ENCODE measurements at regions not wholly inside any gene's neighbourhood (a gene's known extent, or its start where the extent isn't known, plus 50 kb on each side); places are given as distances from the start of the nearest gene placed in this dataset.
A peak's percentile ranks its signal among the peaks of the same experiment; 100 is the strongest.

GRCh38 chr21:38879912-38880576 is 74.3 kb downstream of the ETS2 start:
- no peak overlapping the region for H3K4me3 ChIP-seq (ENCODE audit: low read depth, low read length)
- DNase-seq (ENCODE audit: low read depth) = no peak
- TF ChIP-seq MAX (IDR thresholded peaks at IDR 0.05; ENCODE audit: low read depth, low read length) (no peak), MYC (IDR thresholded peaks at IDR 0.05; ENCODE audit: low read depth, low read length) (no peak), CTCF (IDR thresholded peaks at IDR 0.05; ENCODE audit: low read depth, low read length) (no peak), POLR2A (IDR thresholded peaks at IDR 0.05; ENCODE audit: extremely low read depth, insufficient read length) (no peak)

GRCh38 chr21:38878379-38879179 is 72.8 kb downstream of the ETS2 start:
- no peak for TF ChIP-seq MYC (IDR thresholded peaks at IDR 0.05; ENCODE audit: low read depth, low read length)
- no peak for TF ChIP-seq CTCF (IDR thresholded peaks at IDR 0.05; ENCODE audit: low read depth, low read length)
- TF ChIP-seq POLR2A (IDR thresholded peaks at IDR 0.05; ENCODE audit: extremely low read depth, insufficient read length) = no peak
- TF ChIP-seq MAX (IDR thresholded peaks at IDR 0.05; ENCODE audit: low read depth, low read length) = no peak
- DNase-seq (ENCODE audit: low read depth) = peak; percentile 46
- no peak overlapping the region for H3K4me3 ChIP-seq (ENCODE audit: low read depth, low read length)

DNA sequence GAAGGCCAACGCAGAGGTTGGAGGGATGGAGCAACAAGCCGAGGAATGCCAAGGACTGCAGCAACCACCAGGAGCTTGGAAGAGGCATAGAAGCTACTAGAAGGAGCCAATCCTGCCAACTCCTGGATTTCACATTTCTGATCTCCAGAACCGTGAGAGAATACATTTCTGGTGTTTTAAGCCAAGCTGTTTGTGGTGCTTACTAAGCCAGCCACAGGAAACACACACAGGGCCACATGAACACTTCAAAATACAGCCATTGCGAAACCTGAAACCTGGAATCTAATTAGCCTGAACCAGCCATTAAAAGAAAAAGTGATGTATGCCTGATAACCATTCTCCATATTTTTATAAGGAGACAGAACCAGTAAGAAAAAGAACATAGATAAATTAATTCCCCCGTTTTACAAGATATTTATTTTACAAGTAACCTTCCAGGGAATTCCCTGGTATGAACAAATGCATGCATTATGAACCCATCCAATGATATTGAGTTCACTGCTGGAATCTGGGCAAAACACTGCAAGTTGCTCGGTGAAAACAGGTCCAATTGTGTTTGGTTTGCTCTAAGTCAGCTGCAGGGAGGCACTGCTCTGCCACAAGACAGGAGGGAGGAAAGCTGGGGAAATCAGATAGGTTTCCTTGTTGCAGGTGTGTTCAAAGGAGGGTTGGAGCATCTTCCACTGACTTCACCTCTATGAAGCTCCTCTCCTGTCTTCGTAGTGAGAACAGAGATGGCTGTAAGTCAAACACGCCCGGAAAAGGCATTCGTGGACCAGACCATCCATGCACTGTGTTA is 70.2 kb downstream of the ETS2 start:
- TF ChIP-seq CTCF (IDR thresholded peaks at IDR 0.05; ENCODE audit: low read depth, low read length) = no peak
- TF ChIP-seq POLR2A (IDR thresholded peaks at IDR 0.05; ENCODE audit: extremely low read depth, insufficient read length) = no peak
- no peak for TF ChIP-seq MAX (IDR thresholded peaks at IDR 0.05; ENCODE audit: low read depth, low read length)
- no peak for TF ChIP-seq MYC (IDR thresholded peaks at IDR 0.05; ENCODE audit: low read depth, low read length)
- DNase-seq (ENCODE audit: low read depth) = peak; percentile 47
- H3K4me3 ChIP-seq (ENCODE audit: low read depth, low read length) = no peak overlapping the region
